ENCODE measurements at regions not wholly inside any gene's neighbourhood (a gene's known extent, or its start where the extent isn't known, plus 50 kb on each side); places are given as distances from the start of the nearest gene placed in this dataset.
"Not testable (repeated sequence)": the region's sequence is repeated elsewhere in the genome, so short reads cannot be mapped to it uniquely, and the experiment has no call there.

- TF ChIP-seq CTCF (IDR thresholded peaks at IDR 0.05), result no peak
- DNase-seq (ENCODE audit: low spot score) (no peak), ATAC-seq (ENCODE audit: low FRiP score) (no peak)
Observed at GRCh38 chr1:223023863-223024262, 119.2 kb downstream of the TLR5 start.

GRCh38 chr1:223024486-223024885, 118.6 kb downstream of the TLR5 start:
- not testable (repeated sequence) for ATAC-seq (ENCODE audit: low FRiP score); DNase-seq (ENCODE audit: low spot score)

GRCh38 chr1:223025190-223025734, 117.8 kb downstream of the TLR5 start:
- not testable (repeated sequence) for ATAC-seq (ENCODE audit: low FRiP score); DNase-seq (ENCODE audit: low spot score)

- ATAC-seq (ENCODE audit: low FRiP score); DNase-seq (ENCODE audit: low spot score): not testable (repeated sequence)
Observed at GRCh38 chr1:223026639-223027038, 116.4 kb downstream of the TLR5 start.

GRCh38 chr1:223029985-223030769, 112.9 kb downstream of the TLR5 start:
- no peak for TF ChIP-seq CTCF (IDR thresholded peaks at IDR 0.05)
- DNase-seq (ENCODE audit: low spot score) (no peak), ATAC-seq (ENCODE audit: low FRiP score) (no peak)

GRCh38 chr1:223030871-223031400, 112.1 kb downstream of the TLR5 start:
- no peak for ATAC-seq (ENCODE audit: low FRiP score)
- no peak for TF ChIP-seq CTCF (IDR thresholded peaks at IDR 0.05)

GRCh38 chr1:223031733-223032601, 111.1 kb downstream of the TLR5 start:
- TF ChIP-seq CTCF (IDR thresholded peaks at IDR 0.05), result no peak
- DNase-seq (ENCODE audit: low spot score) (no peak), ATAC-seq (ENCODE audit: low FRiP score) (peak; percentile 81)

More at GRCh38 chr1:223030871-223031400, 112.1 kb downstream of the TLR5 start:
- no peak for DNase-seq (ENCODE audit: low spot score)

- TF ChIP-seq CTCF (IDR thresholded peaks at IDR 0.05), result no peak
- ATAC-seq (ENCODE audit: low FRiP score) (no peak), DNase-seq (ENCODE audit: low spot score) (no peak)
Observed at GRCh38 chr1:223033658-223034057, 109.4 kb downstream of the TLR5 start.
